ENCODE measurements at regions not wholly inside any gene's neighbourhood (a gene's known extent, or its start where the extent isn't known, plus 50 kb on each side); places are given as distances from the start of the nearest gene placed in this dataset.

- Histone ChIP-seq H3K27ac (no peak overlapping the region), H3K4me3 (no peak overlapping the region), H3K4me1 (peaks cover 6% of the 10 kb centered on the region), H3K9me3 (no peaks in the 10 kb centered on the region), H3K36me3 (no peaks in the 10 kb centered on the region), H3K27me3 (ENCODE audit: low read depth) (peaks cover 9% of the 10 kb centered on the region)
- ATAC-seq: no peak
- DNase-seq: no peak
- no peak for TF ChIP-seq CTCF (IDR thresholded peaks at IDR 0.05)
- intact Hi-C loops (cut with DNase I): no loop called here
These were observed 255.7 kb upstream of the PPP2R2D start for GRCh38 chr10:131644864-131645658.

GRCh38 chr10:131645756-131646155 lies 255.1 kb upstream of the PPP2R2D start:
- Histone ChIP-seq H3K4me3 (no peak overlapping the region), H3K36me3 (no peaks in the 10 kb centered on the region), H3K27me3 (ENCODE audit: low read depth) (peaks cover 10% of the 10 kb centered on the region), H3K4me1 (peaks cover 6% of the 10 kb centered on the region), H3K9me3 (no peaks in the 10 kb centered on the region), H3K27ac (no peak overlapping the region)
- ATAC-seq (no peak), DNase-seq (no peak)
- no peak for TF ChIP-seq CTCF (IDR thresholded peaks at IDR 0.05)
- intact Hi-C loops (cut with DNase I): no loop called here

GRCh38 chr10:131646551-131647525 lies 254.0 kb upstream of the PPP2R2D start:
- peak; percentile 89 for DNase-seq
- H3K27me3 ChIP-seq (ENCODE audit: low read depth): peaks cover 17% of the 10 kb centered on the region
- ATAC-seq: peak; percentile 90 to 95
- no peak overlapping the region for H3K4me3 ChIP-seq
- no peaks in the 10 kb centered on the region for H3K9me3 ChIP-seq
- intact Hi-C loops (cut with DNase I): no loop called here
- TF ChIP-seq CTCF (IDR thresholded peaks at IDR 0.05): no peak
- no peak overlapping the region for H3K27ac ChIP-seq
- H3K4me1 ChIP-seq: peaks cover 6% of the 10 kb centered on the region
- H3K36me3 ChIP-seq: no peaks in the 10 kb centered on the region

GRCh38 chr10:131647789-131648188 lies 253.0 kb upstream of the PPP2R2D start:
- intact Hi-C loops (cut with DNase I): no loop called here
- no peak for ATAC-seq

More at GRCh38 chr10:131647789-131648188, 253.0 kb upstream of the PPP2R2D start:
- no peak for TF ChIP-seq CTCF (IDR thresholded peaks at IDR 0.05)
- no peak overlapping the region for H3K4me3 ChIP-seq
- H3K27ac ChIP-seq: no peak overlapping the region
- no peaks in the 10 kb centered on the region for H3K9me3 ChIP-seq
- peaks cover 24% of the 10 kb centered on the region for H3K27me3 ChIP-seq (ENCODE audit: low read depth)
- H3K36me3 ChIP-seq: no peaks in the 10 kb centered on the region
- DNase-seq: no peak
- H3K4me1 ChIP-seq: peaks cover 6% of the 10 kb centered on the region
